GM21528 (cell line): ENCODE measurements at regions not wholly inside any gene's neighbourhood (a gene's known extent, or its start where the extent isn't known, plus 50 kb on each side); places are given as distances from the start of the nearest gene placed in this dataset.

ENCODE experiments used
- ATAC-seq: cut with Tn5 transposase; IDR thresholded peaks from one replicate; pipeline ENCODE4 v1.9.1; 2021; ENCODE audit warnings: mild to moderate bottlenecking, moderate library complexity; ENCODE audit not compliant: unreplicated experiment, low FRiP score

GRCh38 chr22:17269607-17270261 lies 50.5 kb upstream of the ADA2 start:
- no peak for ATAC-seq

GRCh38 chr22:17269224-17269606 lies 50.0 kb upstream of the ADA2 start:
- no peak for ATAC-seq
